H1 (cell line): ENCODE measurements at regions not wholly inside any gene's neighbourhood (a gene's known extent, or its start where the extent isn't known, plus 50 kb on each side); places are given as distances from the start of the nearest gene placed in this dataset.

Source experiments
- CBX8 ChIP-seq: fragments of 300-800, 300-1000 bp; sonication (generic); IDR thresholded peaks from 2 replicates; pipeline ENCODE4 v1.7.1; 2016; ENCODE audit warnings: low read depth, low read length, borderline replicate concordance
- CHD7 ChIP-seq: fragments of 300-600 bp; sonication (generic); IDR thresholded peaks from 2 replicates; pipeline ENCODE4 v1.7.1; 2012; ENCODE audit warnings: low read length, moderate library complexity, mild to moderate bottlenecking, inconsistent platforms; ENCODE audit not compliant: insufficient replicate concordance
- EP300 ChIP-seq, 2 experiments: IDR thresholded peaks; 1 replicate in 1 of 2; 2 replicates in 1 of 2; pipeline ENCODE4 v1.6.1; 2011 to 2012; ENCODE audit warnings: low read depth in 2 of 2, low read length in 2 of 2, mild to moderate bottlenecking in 2 of 2, borderline replicate concordance in 1 of 2, inconsistent platforms in 1 of 2, moderate library complexity in 1 of 2
- HDAC6 ChIP-seq: IDR thresholded peaks from one replicate; pipeline ENCODE4 v1.7.1; 2012; ENCODE audit warnings: low read depth, mild to moderate bottlenecking, inconsistent platforms, low read length, moderate library complexity
- JUN ChIP-seq: IDR thresholded peaks from 2 replicates; pipeline ENCODE4 v1.6.1; 2011; ENCODE audit warnings: low read depth, mild to moderate bottlenecking, improper control_type of control experiment, low read length
- POLR2AphosphoS5 ChIP-seq: IDR thresholded peaks from 2 replicates; pipeline ENCODE4 v1.6.1; 2011; ENCODE audit warnings: low read depth, low read length
- RFX5 ChIP-seq: IDR thresholded peaks from 2 replicates; pipeline ENCODE4 v1.6.1; 2011; ENCODE audit warnings: low read depth, low read length, improper control_type of control experiment, borderline replicate concordance

GRCh38 chr15:85879334-85880163, 84.8 kb upstream of the KLHL25 start (continued):
- TF ChIP-seq CHD7 (no peak), POLR2AphosphoS5 (no peak), RFX5 (no peak), EP300 (IDR thresholded peaks at IDR 0.05; ENCODE audit: borderline replicate concordance in 1 of 2, low read depth in 2 of 2, low read length in 2 of 2) (no peak), HDAC6 (no peak), JUN (no peak), CBX8 (no peak)
